Fibroblast of pulmonary artery (primary cell): ENCODE measurements at regions not wholly inside any gene's neighbourhood (a gene's known extent, or its start where the extent isn't known, plus 50 kb on each side); places are given as distances from the start of the nearest gene placed in this dataset.
"Not testable (repeated sequence)": the region's sequence is repeated elsewhere in the genome, so short reads cannot be mapped to it uniquely, and the experiment has no call there.

ENCODE experiments used
- DNase-seq: peaks from one replicate; pipeline ENCODE4 v3.0.0-alpha.2; 2010; ENCODE audit warnings: low read depth
- H3K4me3 ChIP-seq: replicated peaks from 2 replicates; pipeline ENCODE4 v1.5.1; 2011; ENCODE audit warnings: low read depth, mild to moderate bottlenecking, control low read depth, low read length, moderate library complexity
- CTCF ChIP-seq: IDR thresholded peaks from 2 replicates; pipeline ENCODE4 v1.5.1; 2011; ENCODE audit warnings: mild to moderate bottlenecking, control low read depth, low read length, inconsistent platforms; ENCODE audit errors: missing control alignments

- no peak for DNase-seq
- no peak for TF ChIP-seq CTCF
- H3K4me3 ChIP-seq, result no peak overlapping the region
Observed at GRCh38 chr18:11357678-11358077, 208.3 kb upstream of the PIEZO2 start.

GRCh38 chr18:11344576-11344975, 195.2 kb upstream of the PIEZO2 start:
- H3K4me3 ChIP-seq, DNase-seq: not testable (repeated sequence)

- no peak for TF ChIP-seq CTCF
- DNase-seq, result no peak
- H3K4me3 ChIP-seq, result no peak overlapping the region
Observed at GRCh38 chr18:11343096-11343495, 193.7 kb upstream of the PIEZO2 start.

- not testable (repeated sequence) for H3K4me3 ChIP-seq, DNase-seq
Observed at GRCh38 chr18:11342115-11342514, 192.7 kb upstream of the PIEZO2 start.

GRCh38 chr18:11339188-11339775, 189.9 kb upstream of the PIEZO2 start:
- DNase-seq, result no peak
- no peak overlapping the region for H3K4me3 ChIP-seq
- no peak for TF ChIP-seq CTCF

- no peak overlapping the region for H3K4me3 ChIP-seq
- no peak for TF ChIP-seq CTCF
- DNase-seq, result no peak
Observed at GRCh38 chr18:11336241-11336640, 186.9 kb upstream of the PIEZO2 start.

- no peak for TF ChIP-seq CTCF
- peak; percentile 50 for DNase-seq
- H3K4me3 ChIP-seq, result no peak overlapping the region
Observed at GRCh38 chr18:11327391-11328009, 178.1 kb upstream of the PIEZO2 start.
